Fibroblast of skin of abdomen (primary cell): ENCODE measurements at regions not wholly inside any gene's neighbourhood (a gene's known extent, or its start where the extent isn't known, plus 50 kb on each side); places are given as distances from the start of the nearest gene placed in this dataset.

Experiments used
- DNase-seq: peaks from one replicate; pipeline ENCODE4 v3.0.0-alpha.2; 2013

GRCh38 chr6:17226786-17227233 is 54.4 kb upstream of the RBM24 start:
- no peak for DNase-seq

- DNase-seq = no peak
These were observed 53.8 kb upstream of the RBM24 start for GRCh38 chr6:17227403-17227802.
